Activated T-cell treated with anti-CD3 and anti-CD28 coated beads, Interleukin-2, amount 50 U/mL, for 4 hours (primary cell): ENCODE measurements at regions not wholly inside any gene's neighbourhood (a gene's known extent, or its start where the extent isn't known, plus 50 kb on each side); places are given as distances from the start of the nearest gene placed in this dataset.
"Not testable (repeated sequence)": the region's sequence is repeated elsewhere in the genome, so short reads cannot be mapped to it uniquely, and the experiment has no call there.

Source experiments
- ATAC-seq, 2 donors: fragments of 200-7000 bp; cut with Tn5 transposase; one replicate each; pipeline ENCODE4 v1.10.0; 2021
- DNase-seq: peaks from one replicate; pipeline ENCODE4 v3.0.0-alpha.2; 2020
- H3K27me3 Mint-ChIP-seq: one replicate; pipeline ENCODE4 v1.8.0; 2021; ENCODE audit warnings: low read depth, mixed read lengths
- H3K36me3 Mint-ChIP-seq: one replicate; pipeline ENCODE4 v1.8.0; 2022; ENCODE audit warnings: mixed read lengths; ENCODE audit not compliant: insufficient read depth
- H3K4me1 Mint-ChIP-seq: one replicate; pipeline ENCODE4 v1.8.0; 2021; ENCODE audit warnings: low read depth, mixed read lengths
- H3K4me3 Mint-ChIP-seq: one replicate; pipeline ENCODE4 v1.8.0; 2021; ENCODE audit warnings: mild to moderate bottlenecking, moderate library complexity, mixed read lengths
- H3K9me3 Mint-ChIP-seq: one replicate; pipeline ENCODE4 v1.8.0; 2021; ENCODE audit warnings: mixed read lengths

- Mint-ChIP-seq H3K36me3 (no peaks in the 10 kb centered on the region), H3K27me3 (no peaks in the 10 kb centered on the region), H3K4me3 (no peak overlapping the region), H3K9me3 (peaks cover 10% of the 10 kb centered on the region), H3K4me1 (no peaks in the 10 kb centered on the region)
- ATAC-seq = no peak
- DNase-seq = no peak
Observed at GRCh38 chr4:96986816-96987215, 1146.9 kb downstream of the PDHA2 start.

DNA sequence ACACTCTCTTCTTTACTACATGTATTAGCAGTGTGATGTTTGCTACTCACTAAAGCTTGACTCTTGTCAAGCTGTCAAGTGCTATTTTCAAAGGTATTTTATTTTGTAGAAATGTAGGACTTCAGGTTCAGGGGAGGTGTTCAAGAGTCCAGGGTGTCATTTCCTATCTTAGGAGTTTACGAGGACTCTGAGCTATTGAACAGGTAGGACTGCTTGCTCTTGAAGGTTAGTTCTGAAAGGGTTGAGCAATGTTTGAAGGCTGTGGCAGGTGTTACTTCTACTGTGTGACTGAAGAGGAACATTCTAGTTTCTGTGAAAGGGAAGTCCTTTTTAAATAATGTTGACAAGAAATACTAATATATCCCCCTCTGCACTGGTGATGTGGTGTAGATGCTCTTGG lies 1151.2 kb downstream of the PDHA2 start:
- DNase-seq (no peak), ATAC-seq (no peak)
- Mint-ChIP-seq H3K36me3 (no peaks in the 10 kb centered on the region), H3K9me3 (peaks cover 6% of the 10 kb centered on the region), H3K27me3 (no peaks in the 10 kb centered on the region), H3K4me3 (no peak overlapping the region), H3K4me1 (no peaks in the 10 kb centered on the region)

GRCh38 chr4:96992443-96992842 lies 1150.8 kb downstream of the STPG2 start:
- Mint-ChIP-seq H3K36me3 (no peaks in the 10 kb centered on the region), H3K9me3 (no peaks in the 10 kb centered on the region), H3K4me3 (no peak overlapping the region), H3K27me3 (no peaks in the 10 kb centered on the region), H3K4me1 (no peaks in the 10 kb centered on the region)
- no peak for ATAC-seq
- no peak for DNase-seq

DNA sequence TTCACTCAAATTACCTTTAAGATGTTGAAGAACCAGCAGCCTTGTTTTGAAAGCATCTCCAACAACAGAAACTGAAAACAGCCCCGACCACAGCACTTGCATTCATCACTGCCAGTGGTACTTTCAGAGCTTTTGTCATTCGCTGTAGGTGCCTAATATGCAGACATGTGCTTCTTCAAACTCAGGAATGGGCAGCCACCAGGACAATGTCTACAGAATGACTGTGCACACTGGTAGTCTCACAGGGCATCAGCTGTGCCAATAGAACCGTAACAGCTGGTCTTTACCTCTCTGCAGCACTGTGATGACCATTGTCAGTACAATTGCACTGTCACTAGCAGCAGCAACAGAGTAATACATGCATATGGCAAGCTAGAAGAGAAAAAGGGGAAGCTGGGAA lies 1149.7 kb downstream of the STPG2 start:
- H3K36me3 Mint-ChIP-seq = no peaks in the 10 kb centered on the region
- ATAC-seq (no peak), DNase-seq (no peak)

GRCh38 chr4:97003715-97004114 lies 1139.6 kb downstream of the STPG2 start:
- no peaks in the 10 kb centered on the region for H3K27me3 Mint-ChIP-seq
- H3K4me1 Mint-ChIP-seq = no peaks in the 10 kb centered on the region
- no peaks in the 10 kb centered on the region for H3K9me3 Mint-ChIP-seq
- ATAC-seq = no peak
- DNase-seq = no peak
- H3K36me3 Mint-ChIP-seq = no peaks in the 10 kb centered on the region
- no peak overlapping the region for H3K4me3 Mint-ChIP-seq

More for the DNA sequence above, 1149.7 kb downstream of the STPG2 start:
- no peak overlapping the region for H3K4me3 Mint-ChIP-seq
- no peaks in the 10 kb centered on the region for H3K4me1 Mint-ChIP-seq
- H3K9me3 Mint-ChIP-seq = no peaks in the 10 kb centered on the region
- no peaks in the 10 kb centered on the region for H3K27me3 Mint-ChIP-seq

DNA sequence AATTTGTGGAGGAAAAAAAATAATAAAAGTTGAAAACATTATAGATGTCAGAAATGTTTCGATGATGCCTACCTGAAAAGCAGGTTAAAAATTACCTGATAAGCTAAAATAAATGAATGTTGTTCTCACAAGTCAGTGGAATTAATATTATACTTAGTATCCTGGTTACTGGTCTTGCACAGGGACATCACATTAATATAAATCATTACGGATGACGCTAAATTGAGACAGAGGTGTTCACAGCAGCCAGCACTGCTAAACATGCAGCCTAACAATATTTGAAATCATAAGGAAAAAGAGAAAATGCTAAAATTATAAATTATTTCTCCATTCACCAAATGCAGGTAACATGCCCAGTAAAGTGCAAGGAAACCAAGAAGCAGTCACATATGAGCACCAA lies 1130.0 kb downstream of the STPG2 start:
- Mint-ChIP-seq H3K4me1 (no peaks in the 10 kb centered on the region), H3K4me3 (no peak overlapping the region), H3K36me3 (no peaks in the 10 kb centered on the region), H3K27me3 (no peaks in the 10 kb centered on the region), H3K9me3 (peaks cover 4% of the 10 kb centered on the region)
- ATAC-seq (no peak), DNase-seq (no peak)

DNA sequence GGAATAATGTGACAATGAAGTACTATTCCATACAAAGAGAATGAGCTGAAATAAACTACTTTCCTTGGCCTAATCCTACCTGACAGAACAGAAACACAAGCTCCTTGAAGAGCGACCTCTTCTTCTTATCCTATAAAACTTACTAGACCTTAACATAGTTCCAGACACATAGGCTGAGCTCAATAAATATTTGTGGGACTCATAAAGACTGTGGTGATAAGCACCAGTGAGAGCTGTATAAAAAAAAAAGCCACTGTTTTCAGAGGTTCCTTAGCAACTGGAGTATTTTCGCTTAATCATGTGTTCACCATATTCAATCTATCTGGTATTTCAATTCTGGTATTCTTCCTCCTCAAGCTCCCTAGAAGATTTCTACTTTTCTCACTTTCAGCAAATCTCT lies 1129.6 kb downstream of the STPG2 start:
- H3K4me1 Mint-ChIP-seq = no peaks in the 10 kb centered on the region
- DNase-seq (no peak), ATAC-seq (no peak)
- H3K36me3 Mint-ChIP-seq = no peaks in the 10 kb centered on the region
- no peaks in the 10 kb centered on the region for H3K27me3 Mint-ChIP-seq
- H3K4me3 Mint-ChIP-seq = no peak overlapping the region
- peaks cover 4% of the 10 kb centered on the region for H3K9me3 Mint-ChIP-seq

- H3K27me3 Mint-ChIP-seq = no peaks in the 10 kb centered on the region
- H3K4me3 Mint-ChIP-seq = no peak overlapping the region
- H3K36me3 Mint-ChIP-seq = no peaks in the 10 kb centered on the region
- DNase-seq = no peak
- ATAC-seq = no peak
- peaks cover 8% of the 10 kb centered on the region for H3K9me3 Mint-ChIP-seq
- no peaks in the 10 kb centered on the region for H3K4me1 Mint-ChIP-seq
Observed at GRCh38 chr4:97015301-97015700, 1128.0 kb downstream of the STPG2 start.

DNA sequence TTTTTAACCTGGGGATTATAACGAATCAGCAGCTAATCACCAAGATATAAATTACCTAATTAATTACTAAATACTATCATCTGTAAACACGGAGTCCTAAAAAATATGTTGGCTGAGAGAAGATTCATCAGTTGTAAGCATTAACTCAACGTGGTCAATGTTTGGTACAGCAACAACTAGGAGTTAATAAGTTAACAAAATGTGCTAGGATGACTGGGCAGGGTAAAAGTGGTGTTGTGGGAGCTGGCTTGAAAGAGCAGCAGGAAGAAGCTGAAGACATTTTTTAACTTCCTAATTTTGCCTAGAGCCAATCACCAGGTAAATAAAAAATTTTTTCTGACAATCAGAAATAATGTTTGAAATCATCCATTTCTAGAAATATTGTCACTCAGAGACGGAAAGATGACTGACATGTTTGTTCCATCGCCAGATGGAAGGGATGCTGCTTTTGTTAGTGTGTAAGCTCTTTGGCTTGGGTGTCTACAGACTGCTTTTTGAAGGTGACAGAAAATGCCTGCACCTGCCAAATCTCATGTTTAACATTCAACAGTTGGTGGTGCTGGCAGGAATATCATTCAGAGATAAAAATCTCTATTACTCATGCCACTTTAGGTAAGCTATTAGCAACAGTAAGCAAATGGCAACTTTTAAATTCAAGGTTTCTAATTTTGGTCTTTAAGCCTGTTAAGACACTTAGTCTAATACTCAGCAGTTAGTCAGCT lies 1126.9 kb downstream of the STPG2 start:
- Mint-ChIP-seq H3K36me3 (no peaks in the 10 kb centered on the region), H3K4me3 (no peak overlapping the region), H3K9me3 (peaks cover 8% of the 10 kb centered on the region), H3K27me3 (no peaks in the 10 kb centered on the region), H3K4me1 (no peaks in the 10 kb centered on the region)
- DNase-seq (no peak), ATAC-seq (no peak)

DNA sequence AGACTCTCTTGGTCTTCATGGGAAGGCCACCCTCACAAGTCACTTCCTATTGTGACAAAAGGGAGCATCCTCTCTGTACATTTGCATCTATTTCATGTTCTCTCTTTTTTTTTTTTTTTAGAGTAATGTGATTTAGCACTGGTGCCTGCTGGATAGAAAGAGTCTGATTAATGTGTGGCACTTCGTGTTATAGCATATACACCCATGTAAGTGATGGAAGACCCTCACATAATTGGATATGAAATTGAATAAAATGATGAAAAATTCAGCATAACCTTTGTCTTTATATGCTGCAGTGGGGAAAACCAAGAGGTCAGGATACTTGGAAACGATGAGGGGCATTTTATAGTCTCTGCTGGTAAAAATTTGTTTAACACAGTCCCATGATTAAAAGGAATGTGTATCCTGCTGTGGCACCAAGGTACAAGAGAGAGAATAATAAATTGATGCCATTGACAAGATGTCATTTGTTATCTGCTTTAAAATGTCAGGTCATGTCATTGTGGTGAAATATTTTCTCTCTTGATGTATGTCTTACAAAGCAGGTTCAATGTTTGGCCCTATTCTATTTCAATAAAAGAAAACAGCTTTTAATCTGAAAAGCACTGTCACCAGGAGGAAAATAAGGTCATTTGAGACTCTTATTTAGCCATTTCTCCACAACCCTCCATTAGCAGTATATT lies 1115.4 kb downstream of the STPG2 start:
- ATAC-seq = no peak
- Mint-ChIP-seq H3K4me3 (no peak overlapping the region), H3K4me1 (no peaks in the 10 kb centered on the region), H3K9me3 (peaks cover 5% of the 10 kb centered on the region), H3K36me3 (no peaks in the 10 kb centered on the region), H3K27me3 (no peaks in the 10 kb centered on the region)
- DNase-seq = no peak

- Mint-ChIP-seq H3K4me1 (no peaks in the 10 kb centered on the region), H3K36me3 (no peaks in the 10 kb centered on the region), H3K27me3 (no peaks in the 10 kb centered on the region), H3K4me3 (no peak overlapping the region), H3K9me3 (no peaks in the 10 kb centered on the region)
- DNase-seq = no peak
- ATAC-seq = no peak
Observed at GRCh38 chr4:97028785-97029184, 1114.5 kb downstream of the STPG2 start.

- not testable (repeated sequence) for H3K27me3 Mint-ChIP-seq, H3K36me3 Mint-ChIP-seq, H3K9me3 Mint-ChIP-seq, H3K4me1 Mint-ChIP-seq, ATAC-seq, H3K4me3 Mint-ChIP-seq, DNase-seq
Observed at GRCh38 chr4:97037411-97038145, 1105.7 kb downstream of the STPG2 start.

- no peak overlapping the region for H3K4me3 Mint-ChIP-seq
- no peaks in the 10 kb centered on the region for H3K9me3 Mint-ChIP-seq
- no peaks in the 10 kb centered on the region for H3K36me3 Mint-ChIP-seq
- ATAC-seq = no peak
- H3K27me3 Mint-ChIP-seq = no peaks in the 10 kb centered on the region
- no peaks in the 10 kb centered on the region for H3K4me1 Mint-ChIP-seq
- DNase-seq = no peak
Observed at GRCh38 chr4:97038146-97038516, 1105.1 kb downstream of the STPG2 start.

DNA sequence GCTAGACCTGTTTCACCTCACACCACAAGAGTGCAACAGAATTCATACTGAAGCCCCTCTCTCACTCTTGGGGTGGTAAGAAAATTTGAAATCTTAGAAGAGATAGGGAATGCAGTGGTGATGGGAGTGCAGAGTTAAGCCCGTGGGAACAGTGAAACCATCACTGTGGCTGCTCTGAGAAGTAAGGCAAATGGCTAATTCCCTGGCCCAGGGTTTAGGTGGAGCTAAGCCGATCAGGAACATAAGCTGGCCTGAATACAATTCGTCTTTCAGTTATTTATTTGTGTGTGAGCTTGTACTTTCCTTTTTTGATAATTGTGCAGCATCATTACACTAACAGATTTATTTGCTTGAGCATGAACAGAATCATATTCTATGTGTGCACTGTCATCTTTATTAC lies 1070.6 kb downstream of the STPG2 start:
- H3K9me3 Mint-ChIP-seq = peaks cover 3% of the 10 kb centered on the region
- no peak overlapping the region for H3K4me3 Mint-ChIP-seq
- DNase-seq (no peak), ATAC-seq (no peak)
- H3K27me3 Mint-ChIP-seq = no peaks in the 10 kb centered on the region
- H3K36me3 Mint-ChIP-seq = no peaks in the 10 kb centered on the region
- no peaks in the 10 kb centered on the region for H3K4me1 Mint-ChIP-seq

- no peak overlapping the region for H3K4me3 Mint-ChIP-seq
- ATAC-seq = no peak
Observed at GRCh38 chr4:97073194-97073593, 1070.1 kb downstream of the STPG2 start.

More at GRCh38 chr4:97073194-97073593, 1070.1 kb downstream of the STPG2 start:
- H3K36me3 Mint-ChIP-seq = no peaks in the 10 kb centered on the region
- no peaks in the 10 kb centered on the region for H3K4me1 Mint-ChIP-seq
- H3K27me3 Mint-ChIP-seq = no peaks in the 10 kb centered on the region
- H3K9me3 Mint-ChIP-seq = peaks cover 5% of the 10 kb centered on the region
- DNase-seq = no peak
